ENCODE measurements at regions not wholly inside any gene's neighbourhood (a gene's known extent, or its start where the extent isn't known, plus 50 kb on each side); places are given as distances from the start of the nearest gene placed in this dataset.

- no peak for TF ChIP-seq POLR2A (IDR thresholded peaks at IDR 0.05; ENCODE audit: low read length)
- no peak for TF ChIP-seq CTCF (IDR thresholded peaks at IDR 0.05)
- no peak for TF ChIP-seq MYC (IDR thresholded peaks at IDR 0.05; ENCODE audit: borderline replicate concordance, low read length)
- no peak for TF ChIP-seq EP300 (IDR thresholded peaks at IDR 0.05)
- TF ChIP-seq RFX5 (IDR thresholded peaks at IDR 0.05), result no peak
- TF ChIP-seq PBX3 (IDR thresholded peaks at IDR 0.05), result no peak
These were observed 326.8 kb upstream of the SHH start for GRCh38 chr7:156139112-156139511.
